Right lobe of liver (tissue), 6 donors: ENCODE measurements at regions not wholly inside any gene's neighbourhood (a gene's known extent, or its start where the extent isn't known, plus 50 kb on each side); places are given as distances from the start of the nearest gene placed in this dataset.

Source experiments
- ATAC-seq, 4 donors: fragments of 200-7000 bp; cut with Tn5 transposase; one replicate each; pipeline ENCODE4 v1.9.1; 2020; ENCODE audit warnings: mild to moderate bottlenecking in 4 of 4, moderate library complexity in 4 of 4
- DNase-seq, 3 donors: peaks; one replicate each; pipeline ENCODE4 v3.0.0-alpha.2; 2020
- H3K27ac ChIP-seq, 3 donors: fragments of 200-600 bp; one replicate each; pipeline ENCODE4 v1.8.0; 2022
- H3K27me3 ChIP-seq, 2 donors: fragments of 200-600 bp; one replicate each; pipeline ENCODE4 v1.8.0; 2022
- H3K36me3 ChIP-seq, 4 donors: fragments of 200-600 bp; sonication (generic) in 1 of 4; one replicate each; pipeline versions ENCODE4 v1.5.1 to v1.8.0; 2017 to 2022; ENCODE audit warnings: control low read depth in 1 of 4
- H3K4me1 ChIP-seq, 4 donors: fragments of 200-600 bp; sonication (generic) in 1 of 4; one replicate each; pipeline versions ENCODE4 v1.5.1 to v1.8.0; 2017 to 2022; ENCODE audit warnings: control low read depth in 1 of 4
- H3K4me3 ChIP-seq, 3 donors: fragments of 200-600 bp; one replicate each; pipeline ENCODE4 v1.8.0; 2022
- H3K9me3 ChIP-seq, 4 donors: fragments of 200-600 bp; sonication (generic) in 1 of 4; one replicate each; pipeline versions ENCODE4 v1.5.1 to v1.8.0; 2017 to 2022; ENCODE audit warnings: control low read depth in 1 of 4
- CTCF ChIP-seq, 4 donors: fragments of 200-600 bp in 3 of 4; fragments of 450-650 bp in 1 of 4; IDR thresholded peaks; one replicate each; pipeline versions ENCODE4 v1.5.1 to v1.8.0; 2016 to 2022; ENCODE audit warnings: antibody characterized with exemption in 4 of 4, mild to moderate bottlenecking in 2 of 4
- POLR2A ChIP-seq: fragments of 450-650 bp; IDR thresholded peaks from one replicate; pipeline ENCODE4 v1.6.1; 2017; ENCODE audit warnings: antibody characterized with exemption, mild to moderate bottlenecking
- WGBS: methylation state at CpG from one replicate; pipeline ENCODE4 v1.1.6; 2018; ENCODE audit warnings: low coverage, low lambda C conversion rate; ENCODE audit not compliant: insufficient coverage; ENCODE audit errors: missing lambda C conversion rate; 5-methylcytosine and 5-hydroxymethylcytosine counted together
- intact Hi-C, 2 donors: fragments of 100-400 bp; cut with DNase I; formaldehyde crosslinking; loops; one replicate each; pipeline versions ENCODE4 v1.11.2 to v1.14.1; 2022
- donor health status: DM: no; HTN: yes; CAD: no.
- donor health status: DM: no; HTN: no; CAD: no.
- donor health status: DM: no; HTN: no; CAD: no.
- donor health status: DM: no; HTN: yes; CAD: no.
- donor health status: DM: no; HTN: yes; CAD: no.

- Histone ChIP-seq H3K27ac (no peak overlapping the region), H3K36me3 (no peaks in the 10 kb centered on the region), H3K4me1 (no peaks in the 10 kb centered on the region), H3K4me3 (no peak overlapping the region), H3K27me3 (no peaks in the 10 kb centered on the region), H3K9me3 (no peaks in the 10 kb centered on the region)
- no peak for DNase-seq
- no peak for ATAC-seq
- intact Hi-C loops, result no loop called here
- TF ChIP-seq CTCF (IDR thresholded peaks at IDR 0.05) (no peak), POLR2A (no peak)
- 75% methylated on average over 4 of the region's 7 CpGs for WGBS
Observed at GRCh38 chr15:77775373-77775772, 142.7 kb upstream of the LINGO1 start.

GRCh38 chr15:77774350-77774749 lies 141.6 kb upstream of the LINGO1 start:
- H3K4me3 ChIP-seq, result no peak overlapping the region
- intact Hi-C loops, result no loop called here
- no peak overlapping the region for H3K27ac ChIP-seq
- no peaks in the 10 kb centered on the region for H3K9me3 ChIP-seq
- DNase-seq, result no peak
- TF ChIP-seq POLR2A (no peak), CTCF (IDR thresholded peaks at IDR 0.05) (no peak)
- H3K36me3 ChIP-seq, result no peaks in the 10 kb centered on the region
- 71% methylated on average over 5 of the region's 8 CpGs for WGBS
- no peaks in the 10 kb centered on the region for H3K4me1 ChIP-seq
- no peak for ATAC-seq
- no peaks in the 10 kb centered on the region for H3K27me3 ChIP-seq

GRCh38 chr15:77773903-77774302 lies 141.2 kb upstream of the LINGO1 start:
- Histone ChIP-seq H3K27me3 (no peaks in the 10 kb centered on the region), H3K9me3 (no peaks in the 10 kb centered on the region), H3K27ac (no peak overlapping the region), H3K36me3 (no peaks in the 10 kb centered on the region), H3K4me3 (no peak overlapping the region), H3K4me1 (no peaks in the 10 kb centered on the region)
- TF ChIP-seq POLR2A (no peak), CTCF (IDR thresholded peaks at IDR 0.05) (no peak)
- DNase-seq (no peak), ATAC-seq (no peak)
- intact Hi-C loops, result no loop called here
- no CpG with 5 or more reads among the region's 5 CpGs for WGBS

GRCh38 chr15:77772641-77773402 lies 140.1 kb upstream of the LINGO1 start:
- Histone ChIP-seq H3K27ac (no peak overlapping the region), H3K36me3 (no peaks in the 10 kb centered on the region), H3K4me1 (no peaks in the 10 kb centered on the region), H3K4me3 (no peak overlapping the region), H3K27me3 (no peaks in the 10 kb centered on the region), H3K9me3 (no peaks in the 10 kb centered on the region)
- 83% methylated on average over 5 of the region's 11 CpGs for WGBS
- ATAC-seq, result no peak
- TF ChIP-seq CTCF (IDR thresholded peaks at IDR 0.05) (no peak), POLR2A (no peak)
- intact Hi-C loops, result no loop called here
- DNase-seq, result no peak
